ENCODE measurements at regions not wholly inside any gene's neighbourhood (a gene's known extent, or its start where the extent isn't known, plus 50 kb on each side); places are given as distances from the start of the nearest gene placed in this dataset.

- TF ChIP-seq, protein P1, sequence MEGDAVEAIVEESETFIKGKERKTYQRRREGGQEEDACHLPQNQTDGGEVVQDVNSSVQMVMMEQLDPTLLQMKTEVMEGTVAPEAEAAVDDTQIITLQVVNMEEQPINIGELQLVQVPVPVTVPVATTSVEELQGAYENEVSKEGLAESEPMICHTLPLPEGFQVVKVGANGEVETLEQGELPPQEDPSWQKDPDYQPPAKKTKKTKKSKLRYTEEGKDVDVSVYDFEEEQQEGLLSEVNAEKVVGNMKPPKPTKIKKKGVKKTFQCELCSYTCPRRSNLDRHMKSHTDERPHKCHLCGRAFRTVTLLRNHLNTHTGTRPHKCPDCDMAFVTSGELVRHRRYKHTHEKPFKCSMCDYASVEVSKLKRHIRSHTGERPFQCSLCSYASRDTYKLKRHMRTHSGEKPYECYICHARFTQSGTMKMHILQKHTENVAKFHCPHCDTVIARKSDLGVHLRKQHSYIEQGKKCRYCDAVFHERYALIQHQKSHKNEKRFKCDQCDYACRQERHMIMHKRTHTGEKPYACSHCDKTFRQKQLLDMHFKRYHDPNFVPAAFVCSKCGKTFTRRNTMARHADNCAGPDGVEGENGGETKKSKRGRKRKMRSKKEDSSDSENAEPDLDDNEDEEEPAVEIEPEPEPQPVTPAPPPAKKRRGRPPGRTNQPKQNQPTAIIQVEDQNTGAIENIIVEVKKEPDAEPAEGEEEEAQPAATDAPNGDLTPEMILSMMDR (optimal IDR thresholded peaks at IDR 0.05 in 1 of 3, IDR thresholded peaks at IDR 0.05 in 1 of 3, conservative IDR thresholded peaks at IDR 0.05 in 1 of 3; ENCODE audit: extremely low read depth in 1 of 3, insufficient read depth in 2 of 3, low read length in 3 of 3), result no peak
- TF ChIP-seq EZH2 (IDR thresholded peaks at IDR 0.05; ENCODE audit: low read length), result no peak
Measured at GRCh38 chr5:14996997-14997396, 125.4 kb upstream of the ANKH start.
